ENCODE measurements at regions not wholly inside any gene's neighbourhood (a gene's known extent, or its start where the extent isn't known, plus 50 kb on each side); places are given as distances from the start of the nearest gene placed in this dataset.

GRCh38 chr2:155679647-155680046 lies 652.9 kb downstream of the NR4A2 start:
- Histone ChIP-seq H3K27me3 (no peaks in the 10 kb centered on the region), H3K4me3 (no peak overlapping the region), H3K4me1 (no peaks in the 10 kb centered on the region), H3K9me3 (no peaks in the 10 kb centered on the region), H3K36me3 (no peaks in the 10 kb centered on the region), H3K27ac (no peak overlapping the region)
- DNase-seq (ENCODE audit: low spot score in 2 of 2), result no peak
- intact Hi-C loops (cut with DNase I), result no loop called here
- no peak for TF ChIP-seq CTCF (IDR thresholded peaks at IDR 0.05)

GRCh38 chr2:155675920-155676319 lies 656.6 kb downstream of the NR4A2 start:
- Histone ChIP-seq H3K4me1 (no peaks in the 10 kb centered on the region), H3K27me3 (no peaks in the 10 kb centered on the region), H3K4me3 (no peak overlapping the region), H3K36me3 (no peaks in the 10 kb centered on the region), H3K9me3 (no peaks in the 10 kb centered on the region), H3K27ac (no peak overlapping the region)
- no peak for DNase-seq (ENCODE audit: low spot score in 2 of 2)
- no peak for TF ChIP-seq CTCF (IDR thresholded peaks at IDR 0.05)
- intact Hi-C loops (cut with DNase I), result no loop called here

- intact Hi-C loops (cut with DNase I), result no loop called here
- Histone ChIP-seq H3K36me3 (no peaks in the 10 kb centered on the region), H3K9me3 (no peaks in the 10 kb centered on the region), H3K4me1 (no peaks in the 10 kb centered on the region), H3K27me3 (no peaks in the 10 kb centered on the region), H3K4me3 (no peak overlapping the region), H3K27ac (no peak overlapping the region)
- TF ChIP-seq CTCF (IDR thresholded peaks at IDR 0.05), result no peak
- DNase-seq (ENCODE audit: low spot score in 2 of 2), result no peak
Measured at GRCh38 chr2:155665704-155666103, 666.8 kb downstream of the NR4A2 start.

- intact Hi-C loops (cut with DNase I), result no loop called here
- Histone ChIP-seq H3K4me3 (no peak overlapping the region), H3K27me3 (no peaks in the 10 kb centered on the region), H3K27ac (no peak overlapping the region), H3K36me3 (no peaks in the 10 kb centered on the region), H3K9me3 (no peaks in the 10 kb centered on the region), H3K4me1 (no peaks in the 10 kb centered on the region)
- no peak for TF ChIP-seq CTCF (IDR thresholded peaks at IDR 0.05)
- DNase-seq (ENCODE audit: low spot score in 2 of 2), result no peak
Measured at GRCh38 chr2:155663265-155663664, 669.3 kb downstream of the NR4A2 start.

- TF ChIP-seq CTCF (IDR thresholded peaks at IDR 0.05), result no peak
- H3K9me3 ChIP-seq, result no peaks in the 10 kb centered on the region
- intact Hi-C loops (cut with DNase I), result no loop called here
Measured at GRCh38 chr2:155662224-155662623, 670.3 kb downstream of the NR4A2 start.

GRCh38 chr2:155653176-155653575 lies 679.3 kb downstream of the NR4A2 start:
- Histone ChIP-seq H3K27ac (no peak overlapping the region), H3K4me3 (no peak overlapping the region), H3K4me1 (no peaks in the 10 kb centered on the region), H3K9me3 (no peaks in the 10 kb centered on the region), H3K27me3 (no peaks in the 10 kb centered on the region), H3K36me3 (no peaks in the 10 kb centered on the region)
- no peak for DNase-seq (ENCODE audit: low spot score in 2 of 2)
- intact Hi-C loops (cut with DNase I), result no loop called here
- no peak for TF ChIP-seq CTCF (IDR thresholded peaks at IDR 0.05)

More at GRCh38 chr2:155662224-155662623, 670.3 kb downstream of the NR4A2 start:
- H3K27me3 ChIP-seq, result no peaks in the 10 kb centered on the region
- no peaks in the 10 kb centered on the region for H3K36me3 ChIP-seq
- H3K4me1 ChIP-seq, result no peaks in the 10 kb centered on the region
- no peak overlapping the region for H3K4me3 ChIP-seq
- H3K27ac ChIP-seq, result no peak overlapping the region
- no peak for DNase-seq (ENCODE audit: low spot score in 2 of 2)
